GM19467 (cell line): ENCODE measurements at regions not wholly inside any gene's neighbourhood (a gene's known extent, or its start where the extent isn't known, plus 50 kb on each side); places are given as distances from the start of the nearest gene placed in this dataset.

ENCODE experiments used
- ATAC-seq: cut with Tn5 transposase; IDR thresholded peaks from one replicate; pipeline ENCODE4 v1.9.1; 2021; ENCODE audit warnings: mild to moderate bottlenecking, moderate library complexity; ENCODE audit not compliant: unreplicated experiment

- ATAC-seq: no peak
These were observed 157.2 kb upstream of the FOXF1 start for GRCh38 chr16:86353148-86353547.

GRCh38 chr16:86353948-86354347 is 156.4 kb upstream of the FOXF1 start:
- no peak for ATAC-seq

GRCh38 chr16:86354641-86355513 is 155.4 kb upstream of the FOXF1 start:
- no peak for ATAC-seq

GRCh38 chr16:86355531-86355930 is 154.8 kb upstream of the FOXF1 start:
- no peak for ATAC-seq

- no peak for ATAC-seq
These were observed 154.4 kb upstream of the FOXF1 start for GRCh38 chr16:86355951-86356350.

GRCh38 chr16:86356804-86357203 is 153.5 kb upstream of the FOXF1 start:
- ATAC-seq: no peak

GRCh38 chr16:86357303-86357702 is 153.0 kb upstream of the FOXF1 start:
- no peak for ATAC-seq

GRCh38 chr16:86357950-86358349 is 152.4 kb upstream of the FOXF1 start:
- ATAC-seq: no peak

- ATAC-seq: no peak
These were observed 150.8 kb upstream of the FOXF1 start for GRCh38 chr16:86359571-86359970.

- ATAC-seq: no peak
These were observed 148.0 kb upstream of the FOXF1 start for GRCh38 chr16:86362155-86362849.

- ATAC-seq: no peak
These were observed 147.3 kb upstream of the FOXF1 start for GRCh38 chr16:86363057-86363490.

- ATAC-seq: no peak
These were observed 146.3 kb upstream of the FOXF1 start for GRCh38 chr16:86363836-86364618.

GRCh38 chr16:86364653-86365380 is 145.5 kb upstream of the FOXF1 start:
- no peak for ATAC-seq

- no peak for ATAC-seq
These were observed 144.6 kb upstream of the FOXF1 start for GRCh38 chr16:86365513-86366273.

GRCh38 chr16:86366481-86366880 is 143.8 kb upstream of the FOXF1 start:
- no peak for ATAC-seq

GRCh38 chr16:86367291-86368072 is 142.8 kb upstream of the FOXF1 start:
- no peak for ATAC-seq

GRCh38 chr16:86368261-86368660 is 142.1 kb upstream of the FOXF1 start:
- no peak for ATAC-seq

GRCh38 chr16:86370062-86370461 is 140.3 kb upstream of the FOXF1 start:
- ATAC-seq: no peak

GRCh38 chr16:86371083-86371803 is 139.1 kb upstream of the FOXF1 start:
- ATAC-seq: no peak
